GM19035 (cell line): ENCODE measurements at regions not wholly inside any gene's neighbourhood (a gene's known extent, or its start where the extent isn't known, plus 50 kb on each side); places are given as distances from the start of the nearest gene placed in this dataset.
"Not testable (repeated sequence)": the region's sequence is repeated elsewhere in the genome, so short reads cannot be mapped to it uniquely, and the experiment has no call there.

Experiments used
- ATAC-seq: cut with Tn5 transposase; IDR thresholded peaks from one replicate; pipeline ENCODE4 v1.9.1; 2021; ENCODE audit not compliant: unreplicated experiment

DNA sequence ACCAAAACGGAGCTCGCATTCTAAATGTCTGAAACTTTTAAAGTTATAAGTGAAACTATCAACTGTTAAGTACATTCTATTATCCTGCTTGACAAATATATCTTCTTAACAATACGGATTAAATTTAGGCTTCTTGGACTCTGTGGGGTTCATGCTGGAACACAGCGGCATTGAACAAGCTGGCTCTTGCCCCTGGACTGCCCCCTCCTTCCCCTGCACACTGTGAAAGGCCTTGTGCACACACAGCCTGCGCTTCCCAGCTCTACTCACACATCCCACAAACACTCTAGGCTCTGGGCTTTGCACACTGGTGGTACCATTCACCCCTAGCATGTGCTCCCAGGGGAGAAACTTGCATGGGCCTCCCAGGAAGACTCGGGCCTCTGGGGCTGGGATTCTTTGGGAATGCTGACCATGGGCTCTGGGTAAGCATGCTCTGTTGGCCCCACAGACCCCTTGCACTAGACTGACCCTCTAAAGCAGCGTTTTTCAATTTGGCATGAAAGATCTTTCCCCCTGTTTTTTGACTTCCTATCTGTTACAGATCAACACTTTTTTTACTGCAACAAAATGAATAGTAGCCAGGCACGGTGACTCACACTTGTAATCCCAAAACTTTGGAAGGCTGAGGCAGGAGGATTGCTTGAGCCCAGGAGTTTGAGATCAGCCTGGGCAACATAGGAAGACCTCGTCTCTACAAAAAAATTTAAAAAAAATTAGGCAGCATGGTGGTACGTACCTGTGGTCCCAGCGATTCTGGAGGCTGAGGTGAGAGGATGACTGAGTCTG, 96.2 kb upstream of the CPM start:
- ATAC-seq, result no peak

DNA sequence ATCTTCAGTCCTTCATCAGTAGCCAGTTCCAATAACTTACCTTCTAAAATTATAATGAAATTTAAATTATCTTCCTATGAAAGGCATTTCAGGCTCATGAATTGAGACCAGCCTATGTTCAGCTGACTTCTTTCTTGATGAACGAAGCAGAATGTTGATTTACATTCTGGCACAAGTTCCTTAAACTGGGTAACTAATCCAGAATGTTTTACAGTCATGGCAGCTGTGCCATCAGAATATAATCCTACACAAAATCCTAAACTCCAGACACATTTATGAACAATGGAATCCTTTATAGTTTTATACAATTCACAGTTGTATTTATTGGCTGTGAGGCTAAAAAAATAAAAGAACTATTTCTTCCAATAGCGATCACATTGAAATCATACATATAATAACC, 97.3 kb upstream of the CPM start:
- no peak for ATAC-seq

DNA sequence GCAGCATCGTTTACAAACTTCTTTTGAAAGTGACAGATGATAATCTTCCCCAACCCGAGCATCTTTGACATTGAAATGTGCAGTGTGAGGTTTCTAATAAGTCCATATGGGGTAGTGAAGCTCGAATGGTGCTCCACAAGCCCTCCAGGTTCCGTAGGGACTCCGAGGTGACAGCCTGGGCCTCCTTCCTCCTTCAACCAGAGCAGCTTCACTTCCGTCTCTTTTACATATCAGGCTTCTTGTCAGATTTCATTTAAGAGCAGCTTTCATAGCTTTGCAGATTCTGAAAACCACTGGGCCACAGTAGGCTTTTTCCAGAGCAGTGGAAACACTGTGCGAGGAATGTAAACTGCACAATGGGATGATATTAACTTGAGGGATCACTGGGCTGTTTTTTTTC, 103.6 kb upstream of the CPM start:
- ATAC-seq, result no peak

DNA sequence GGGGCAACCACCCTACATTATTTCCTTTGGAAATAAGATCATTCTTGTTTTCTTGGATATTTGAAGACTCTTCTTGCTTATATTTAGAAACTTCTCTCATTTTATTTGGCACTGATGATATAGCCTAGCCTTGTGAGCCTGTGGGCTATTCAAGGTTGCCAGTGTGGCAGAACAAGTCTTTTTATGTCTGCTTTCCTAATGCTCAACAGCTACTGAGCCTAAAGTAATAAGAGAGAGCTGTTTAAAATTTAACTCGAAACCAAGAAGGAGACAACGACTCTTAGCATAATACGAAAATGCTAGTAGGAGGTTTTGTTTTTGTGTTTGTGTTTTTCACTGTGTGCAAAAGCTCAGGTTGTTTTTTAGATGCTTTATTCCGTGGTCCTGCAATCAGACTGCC, 104.0 kb upstream of the CPM start:
- no peak for ATAC-seq

DNA sequence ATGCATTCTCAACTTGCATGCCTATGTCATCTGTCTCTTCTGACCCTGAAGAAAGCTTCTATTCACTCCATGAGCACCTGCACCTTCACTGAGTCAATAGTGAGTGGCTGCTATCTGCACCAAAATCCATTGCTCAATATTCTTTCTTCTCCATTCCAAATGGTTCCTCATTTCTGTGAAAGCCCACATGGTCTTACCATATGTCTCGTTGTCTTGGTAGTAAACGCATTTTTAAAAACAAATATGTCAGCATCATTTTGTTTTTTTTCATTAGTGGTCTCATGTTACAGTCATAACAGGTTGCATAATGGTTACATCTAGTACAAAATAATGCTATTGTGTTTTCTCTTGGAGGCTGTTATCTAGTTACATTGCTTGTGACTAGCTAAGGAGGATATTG, 106.9 kb upstream of the CPM start:
- no peak for ATAC-seq

DNA sequence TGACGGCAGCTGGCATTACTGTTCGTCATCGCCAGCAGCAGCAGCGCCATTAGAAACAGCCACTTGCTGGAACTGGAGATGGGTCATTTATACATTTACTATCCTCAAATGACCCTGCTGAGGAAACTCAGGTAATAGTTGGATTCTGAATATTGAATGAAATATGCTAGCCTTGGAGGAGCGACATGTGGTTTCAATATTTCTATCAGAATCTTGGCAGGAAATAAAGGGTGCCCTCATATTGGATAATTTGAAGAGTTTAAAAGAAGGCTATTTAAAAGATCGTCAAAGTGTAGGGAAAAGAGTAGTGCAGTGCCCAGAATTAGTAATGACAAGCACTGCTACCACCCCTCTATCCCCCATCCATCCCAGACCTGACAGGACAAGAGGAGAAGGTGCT, 109.6 kb upstream of the CPM start:
- ATAC-seq, result no peak

DNA sequence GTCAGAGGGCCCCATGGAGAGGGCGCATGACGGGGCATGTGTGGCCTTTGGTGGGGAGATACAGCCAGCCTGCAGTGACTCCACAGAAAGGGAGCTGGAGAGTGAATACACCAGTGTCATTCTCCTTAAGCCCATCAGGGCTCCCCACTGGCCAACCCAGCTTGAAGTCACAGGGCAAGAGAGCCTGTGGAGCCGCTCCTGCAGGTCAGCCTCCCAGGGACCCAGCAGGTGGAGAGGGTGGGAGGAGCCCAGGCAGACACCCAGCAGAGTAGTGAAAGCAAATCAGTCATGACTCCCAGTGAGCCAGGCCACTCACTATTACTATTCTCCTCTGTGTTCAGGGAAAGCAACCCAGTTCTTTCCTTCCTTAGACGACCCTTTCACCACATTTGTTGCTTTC, 110.0 kb upstream of the CPM start:
- ATAC-seq, result no peak

DNA sequence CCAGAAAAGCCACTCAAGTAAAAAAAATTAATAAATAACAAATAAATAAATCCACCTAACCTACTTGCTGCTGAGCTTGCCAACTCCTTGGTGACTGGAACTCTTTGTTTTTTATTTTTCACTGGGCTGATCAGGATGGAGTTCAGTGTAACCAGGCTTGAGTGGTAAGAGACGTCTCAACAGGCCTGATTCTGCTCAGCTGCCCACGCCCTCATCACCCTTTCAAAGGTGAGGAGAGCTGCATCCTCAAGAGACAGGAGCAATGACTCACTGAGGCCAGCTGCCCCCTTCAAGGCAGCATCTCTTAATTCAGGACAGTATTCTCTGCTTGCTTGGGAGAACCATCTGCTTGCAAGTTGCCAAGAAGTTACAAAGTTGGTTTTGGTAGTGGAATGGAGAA, 111.9 kb upstream of the CPM start:
- ATAC-seq, result no peak

DNA sequence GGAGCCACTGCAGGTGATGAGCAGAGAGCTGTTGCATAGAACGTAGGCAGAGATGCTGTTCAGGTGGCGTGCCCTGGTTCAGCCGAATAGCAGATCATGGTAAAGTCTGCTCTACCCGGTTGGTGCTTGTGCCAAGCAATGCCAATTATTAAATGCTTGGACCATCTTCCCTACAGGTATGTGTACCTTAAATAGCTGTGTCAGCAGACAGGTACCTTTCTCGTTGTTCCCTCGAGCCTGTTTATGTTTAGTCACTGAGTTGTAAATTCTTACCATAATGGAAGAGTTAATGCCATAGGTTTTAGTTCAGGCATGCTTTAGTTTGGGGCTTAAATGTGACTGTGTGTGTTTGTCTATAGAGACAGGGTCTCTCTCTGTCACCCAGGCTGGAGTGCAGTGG, 112.5 kb upstream of the CPM start:
- ATAC-seq, result no peak

DNA sequence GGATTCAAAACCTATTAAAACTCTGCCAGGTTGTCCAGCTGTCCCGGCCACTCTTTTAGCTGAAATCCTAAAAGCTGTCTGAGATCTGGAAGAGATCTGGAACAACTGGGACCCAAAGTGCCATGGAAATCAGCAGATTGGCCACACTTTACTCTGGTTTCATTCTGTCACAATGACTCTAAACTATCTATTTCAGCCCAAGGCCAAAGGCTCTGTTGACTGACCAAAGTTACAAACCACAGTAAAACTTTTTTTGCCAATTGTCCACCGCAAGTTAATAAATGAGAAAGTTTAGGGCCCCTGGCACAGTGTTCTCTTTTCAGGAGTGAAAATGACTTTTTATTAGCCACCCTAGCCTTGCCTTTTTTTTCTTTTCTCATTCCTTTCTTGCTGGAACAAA, 113.4 kb upstream of the CPM start:
- ATAC-seq, result no peak

DNA sequence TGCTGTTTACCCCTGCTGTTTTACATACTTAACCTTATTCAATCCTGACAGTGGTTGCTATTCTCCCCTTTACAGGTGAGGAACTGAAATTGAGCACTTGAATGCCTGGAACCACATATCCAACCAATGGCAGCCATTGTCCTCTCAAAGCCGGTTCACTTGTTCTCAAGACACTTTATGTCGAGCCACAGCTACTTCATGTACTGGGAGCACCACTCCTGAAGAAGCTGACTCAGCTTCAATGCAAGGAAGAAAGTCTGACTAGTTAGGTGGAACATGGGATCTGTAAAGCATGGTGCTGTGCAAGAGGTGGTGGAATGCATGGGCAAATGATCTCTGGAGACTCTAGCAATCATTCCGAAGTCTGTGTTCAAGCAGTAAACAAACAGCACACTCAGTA, 113.9 kb upstream of the CPM start:
- no peak for ATAC-seq

DNA sequence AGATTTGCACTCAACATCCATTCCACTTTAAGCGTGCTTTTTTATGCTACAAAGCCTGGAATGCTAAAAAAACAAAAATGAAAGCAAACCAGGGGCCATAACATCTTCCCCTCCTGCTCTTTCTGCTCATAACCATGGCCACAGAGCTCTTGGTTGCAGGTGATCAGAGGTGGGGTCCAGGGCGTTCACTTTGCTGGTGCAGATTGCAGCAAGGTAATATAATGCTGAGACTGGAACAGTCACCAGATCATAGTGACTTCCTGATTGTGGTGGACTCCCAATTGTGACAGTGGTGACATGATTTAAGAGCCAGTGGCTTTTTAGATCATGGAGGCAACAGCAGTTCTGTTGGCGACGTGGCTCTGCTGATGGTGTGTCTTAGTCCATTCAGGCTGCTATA, 115.0 kb upstream of the CPM start:
- ATAC-seq, result no peak

DNA sequence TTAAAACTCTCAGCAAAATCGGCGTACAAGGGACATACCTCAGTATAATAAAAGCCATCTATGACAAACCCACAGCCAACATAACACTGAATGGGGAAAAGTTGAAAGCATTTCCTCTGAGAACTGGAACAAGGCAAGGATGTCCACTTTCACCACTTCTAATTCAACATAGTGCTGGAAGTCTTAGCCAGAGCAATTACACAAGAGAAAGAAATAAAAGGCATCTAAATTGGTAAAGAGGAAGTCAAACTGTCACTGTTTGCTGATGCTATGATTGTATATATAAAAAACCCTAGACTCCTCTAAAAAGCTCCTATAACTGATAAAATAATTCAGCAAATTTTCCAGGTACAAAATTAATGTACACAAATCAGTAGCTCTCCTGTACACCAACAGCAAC, 116.9 kb upstream of the CPM start:
- ATAC-seq, result not testable (repeated sequence)

DNA sequence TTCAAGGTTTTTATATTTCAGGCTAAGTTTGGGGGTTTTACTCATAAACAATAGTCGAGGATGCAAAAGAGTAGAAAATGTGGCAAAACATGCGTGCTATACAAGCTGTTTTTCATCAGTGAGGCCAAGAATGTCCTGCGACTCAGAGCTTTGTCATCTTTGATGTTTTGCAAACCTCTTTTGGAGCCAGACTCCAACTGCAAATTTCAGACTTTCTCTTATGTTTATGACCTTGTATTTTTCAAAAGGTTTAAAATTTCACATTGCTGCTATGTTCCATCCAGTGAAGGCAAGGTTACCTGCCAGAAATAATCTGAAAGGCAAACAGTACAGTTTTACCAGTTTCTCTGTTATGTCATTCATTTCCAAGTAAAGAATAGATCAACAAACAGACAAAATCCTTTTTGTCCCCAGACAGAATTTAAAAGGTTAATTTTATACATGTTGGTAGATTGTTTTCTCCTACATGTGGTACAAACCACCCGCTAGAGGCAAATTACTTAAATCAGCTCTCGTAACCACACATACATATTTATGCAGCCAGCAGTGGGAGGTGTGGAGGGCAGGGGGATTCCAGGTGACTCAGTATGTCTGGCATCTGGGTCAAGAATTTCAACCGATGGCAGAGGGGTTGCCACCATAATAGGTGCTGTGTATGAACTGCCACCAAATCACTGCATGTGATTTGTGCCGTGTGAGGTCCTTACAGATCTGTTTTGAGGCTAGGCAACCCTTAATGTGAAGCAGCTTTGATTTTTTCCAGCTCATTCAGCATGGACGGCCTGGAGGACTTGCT, 119.8 kb upstream of the CPM start:
- no peak for ATAC-seq

DNA sequence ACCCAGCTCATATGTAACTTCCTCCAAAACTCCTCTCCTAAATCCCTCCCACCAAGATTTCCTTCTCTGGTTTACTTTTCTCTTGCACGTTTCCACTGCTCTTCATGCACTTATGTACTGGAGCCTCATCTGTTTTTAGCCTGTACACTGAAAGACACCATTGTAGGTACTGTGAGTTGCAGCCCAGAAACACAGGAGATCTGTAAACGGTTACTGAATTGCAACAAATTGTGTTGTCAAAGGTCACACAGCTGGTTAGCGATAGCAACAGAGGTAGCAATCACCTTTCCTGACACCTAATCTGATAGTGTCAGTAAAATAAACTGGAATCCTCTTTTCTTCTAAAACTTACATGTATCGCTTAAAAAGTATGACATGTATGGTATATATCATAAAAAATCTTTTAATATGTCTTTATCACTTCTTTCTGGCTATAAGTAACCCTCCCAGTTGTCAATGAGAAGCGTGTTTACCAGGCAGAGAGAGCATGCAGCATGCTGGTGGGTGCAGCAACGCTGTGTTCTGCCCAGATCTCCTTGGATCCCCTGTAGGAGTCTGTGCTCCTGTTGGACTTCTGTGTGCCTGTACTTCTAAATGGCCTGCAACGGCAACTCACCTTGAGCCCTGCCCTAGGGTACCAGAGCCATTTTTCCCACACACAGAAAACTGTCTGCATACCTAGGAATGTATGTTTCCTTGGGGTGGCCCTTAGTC, 121.5 kb upstream of the CPM start:
- no peak for ATAC-seq

DNA sequence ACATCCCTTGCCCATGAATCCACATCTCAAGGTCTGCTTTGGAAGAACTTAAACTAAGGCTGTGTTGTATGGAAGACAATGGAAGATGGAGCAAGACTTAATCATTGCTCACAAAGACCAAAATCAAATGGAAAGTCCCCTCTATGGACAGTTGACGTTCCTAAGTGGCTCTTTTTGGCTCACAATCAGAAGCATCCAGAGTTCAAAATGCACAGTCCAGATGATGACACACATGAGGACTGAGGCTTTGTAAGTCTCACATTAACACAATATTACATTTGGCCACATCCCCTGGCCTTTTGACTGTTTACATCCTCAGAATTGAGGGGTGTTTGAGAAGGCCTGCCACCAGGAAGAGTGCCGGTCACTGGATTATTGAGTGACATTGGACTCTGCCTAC, 122.3 kb upstream of the CPM start:
- no peak for ATAC-seq

DNA sequence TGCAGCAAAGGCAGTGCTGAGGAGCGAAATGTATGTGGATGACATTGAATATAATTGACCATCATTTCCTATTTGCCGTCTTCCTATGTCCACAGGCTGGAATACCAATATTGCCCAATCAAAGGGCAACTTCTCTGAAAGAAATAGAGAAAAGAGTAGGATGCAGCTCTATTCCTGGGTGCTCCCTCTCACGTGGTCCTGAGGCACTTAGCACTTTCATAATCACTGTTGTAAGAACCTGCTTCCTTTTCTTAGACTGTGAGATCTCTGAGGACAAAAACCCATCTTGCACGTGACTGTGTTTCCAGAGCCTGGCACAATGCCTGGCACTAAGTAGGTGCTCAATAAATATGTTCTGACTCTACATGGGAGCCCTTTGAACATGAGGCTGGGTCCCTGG, 122.7 kb upstream of the CPM start:
- ATAC-seq, result no peak

DNA sequence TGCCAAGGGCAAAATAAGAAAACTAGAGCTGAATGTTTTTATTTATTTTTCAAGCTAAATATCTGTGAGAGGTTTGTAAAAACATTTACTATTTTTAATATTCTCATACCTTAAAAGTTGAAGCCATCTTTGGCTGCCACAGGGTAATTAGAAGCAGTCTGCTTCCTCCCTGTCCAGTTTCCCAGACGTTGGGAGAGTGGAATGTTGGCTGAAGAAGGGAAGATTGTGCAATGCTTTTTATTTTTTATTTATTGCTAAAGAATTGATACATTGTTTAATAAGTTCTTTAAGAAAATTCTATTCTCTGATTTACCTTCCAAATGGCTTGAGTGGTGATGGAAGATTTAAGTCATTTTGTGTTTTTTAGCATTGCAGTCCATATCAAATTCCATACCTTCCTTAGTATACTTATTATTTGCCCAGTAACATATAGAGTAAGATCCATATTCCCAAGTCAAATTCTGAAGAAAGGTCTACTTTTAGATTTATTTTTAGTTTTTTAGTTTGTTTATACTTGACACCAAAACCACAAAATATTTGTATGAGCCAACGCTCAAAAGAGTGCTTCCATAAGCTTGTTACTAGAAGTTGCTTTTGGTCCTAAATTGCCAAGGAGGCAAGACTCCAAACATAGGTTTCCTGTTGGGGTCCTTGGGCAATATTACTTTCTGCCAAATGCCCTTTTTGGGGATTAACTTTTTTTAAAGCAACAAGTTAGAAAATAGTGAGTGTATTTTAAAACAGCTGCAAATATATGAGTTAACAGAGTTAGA, 124.0 kb upstream of the CPM start:
- no peak for ATAC-seq

DNA sequence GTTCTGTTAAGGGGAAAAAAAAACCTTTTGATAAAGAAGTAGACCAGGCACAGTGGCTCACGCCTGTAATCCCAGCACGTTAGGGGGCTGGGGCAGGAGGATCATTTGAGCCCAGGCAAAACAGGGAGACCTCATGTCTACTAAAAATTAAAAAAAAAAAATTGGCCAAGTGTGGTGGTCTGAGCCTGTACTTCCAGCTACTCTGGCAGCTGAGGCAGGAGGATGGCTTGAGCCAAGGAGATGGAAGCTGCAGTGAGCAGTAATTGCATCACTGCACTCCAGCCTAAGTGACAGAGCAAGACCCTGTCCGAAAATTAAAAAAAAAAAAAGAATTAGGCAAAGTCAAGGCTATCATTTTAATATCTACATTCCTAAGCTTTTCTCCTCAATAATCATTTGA, 124.8 kb upstream of the CPM start:
- no peak for ATAC-seq

DNA sequence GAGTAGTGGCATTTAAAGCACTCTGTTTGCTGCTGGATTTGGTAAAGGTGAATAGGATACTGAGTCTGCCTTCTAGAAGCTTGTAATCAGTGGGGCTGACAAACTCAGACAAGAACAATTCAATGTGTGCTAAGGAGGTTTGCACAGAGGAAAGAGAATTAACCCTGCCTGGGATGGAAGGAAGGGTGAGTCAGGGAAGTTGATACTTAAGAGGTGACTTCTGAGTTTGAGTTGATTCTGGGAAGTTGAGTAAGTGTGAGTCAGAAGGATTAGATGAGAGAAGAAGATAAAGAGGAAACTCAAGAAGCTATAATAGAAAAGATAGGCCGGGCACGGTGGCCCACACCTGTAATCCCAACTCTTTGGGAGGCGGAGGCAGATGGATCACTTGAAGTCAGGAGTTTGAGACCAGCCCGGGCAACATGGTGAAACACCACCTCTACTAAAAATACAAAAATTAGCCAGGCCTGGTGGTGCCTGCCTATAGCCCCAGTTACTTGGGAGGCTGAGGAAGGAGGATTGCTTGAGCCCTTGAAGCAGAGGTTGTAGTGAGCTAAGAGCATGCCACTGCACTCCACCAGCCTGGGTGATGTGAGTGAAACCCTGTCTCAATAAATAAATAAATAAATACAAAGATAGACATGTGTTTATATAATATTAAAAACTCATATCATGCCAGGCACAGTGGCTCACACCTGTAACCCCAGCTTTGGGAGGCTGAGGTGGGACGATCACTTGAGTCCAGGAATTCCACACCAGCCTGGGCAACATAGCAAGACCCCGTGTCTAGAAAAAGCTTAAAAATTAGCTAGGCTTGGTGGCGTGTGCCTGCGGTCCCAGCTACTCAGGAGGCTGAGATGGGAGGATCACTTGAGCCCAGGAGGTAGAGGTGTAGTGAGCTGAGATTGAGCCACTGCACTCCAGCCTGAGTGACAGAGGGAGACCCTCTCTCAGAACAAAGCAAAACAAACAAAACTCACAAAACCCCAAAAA, 126.8 kb upstream of the CPM start:
- ATAC-seq, result no peak
